ENCODE measurements at regions not wholly inside any gene's neighbourhood (a gene's known extent, or its start where the extent isn't known, plus 50 kb on each side); places are given as distances from the start of the nearest gene placed in this dataset.
"Not testable (repeated sequence)": the region's sequence is repeated elsewhere in the genome, so short reads cannot be mapped to it uniquely, and the experiment has no call there.

DNA sequence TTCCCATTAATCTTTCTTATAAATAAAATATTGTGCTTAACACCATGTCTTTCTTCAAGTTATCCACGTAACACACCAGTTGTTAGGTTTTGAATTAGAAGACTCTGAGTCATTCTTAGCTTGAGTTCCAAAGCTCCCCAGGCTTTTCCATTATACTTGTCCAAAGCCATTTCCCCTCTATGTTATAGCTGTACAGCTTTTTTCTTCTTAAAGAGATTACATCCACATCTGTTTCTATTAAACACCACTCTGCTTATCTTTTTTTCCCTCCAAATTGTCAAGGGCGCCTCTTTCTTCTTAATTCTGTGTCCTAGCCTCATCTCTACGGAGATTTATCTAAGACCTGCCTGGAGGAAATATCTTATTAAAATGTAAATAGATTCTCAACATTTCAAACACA is 139.4 kb upstream of the CPHXL start:
- in situ Hi-C loops (cut with HindIII; ENCODE audit: low sequenced_read_pairs): no loop called here
- DNase-seq (ENCODE audit: low read depth): no peak
- no peak overlapping the region for H3K4me3 ChIP-seq (ENCODE audit: low read depth, low read length)
- TF ChIP-seq, protein P1, sequence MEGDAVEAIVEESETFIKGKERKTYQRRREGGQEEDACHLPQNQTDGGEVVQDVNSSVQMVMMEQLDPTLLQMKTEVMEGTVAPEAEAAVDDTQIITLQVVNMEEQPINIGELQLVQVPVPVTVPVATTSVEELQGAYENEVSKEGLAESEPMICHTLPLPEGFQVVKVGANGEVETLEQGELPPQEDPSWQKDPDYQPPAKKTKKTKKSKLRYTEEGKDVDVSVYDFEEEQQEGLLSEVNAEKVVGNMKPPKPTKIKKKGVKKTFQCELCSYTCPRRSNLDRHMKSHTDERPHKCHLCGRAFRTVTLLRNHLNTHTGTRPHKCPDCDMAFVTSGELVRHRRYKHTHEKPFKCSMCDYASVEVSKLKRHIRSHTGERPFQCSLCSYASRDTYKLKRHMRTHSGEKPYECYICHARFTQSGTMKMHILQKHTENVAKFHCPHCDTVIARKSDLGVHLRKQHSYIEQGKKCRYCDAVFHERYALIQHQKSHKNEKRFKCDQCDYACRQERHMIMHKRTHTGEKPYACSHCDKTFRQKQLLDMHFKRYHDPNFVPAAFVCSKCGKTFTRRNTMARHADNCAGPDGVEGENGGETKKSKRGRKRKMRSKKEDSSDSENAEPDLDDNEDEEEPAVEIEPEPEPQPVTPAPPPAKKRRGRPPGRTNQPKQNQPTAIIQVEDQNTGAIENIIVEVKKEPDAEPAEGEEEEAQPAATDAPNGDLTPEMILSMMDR (IDR thresholded peaks at IDR 0.05; ENCODE audit: low read depth, low read length, missing control alignments): no peak

DNA sequence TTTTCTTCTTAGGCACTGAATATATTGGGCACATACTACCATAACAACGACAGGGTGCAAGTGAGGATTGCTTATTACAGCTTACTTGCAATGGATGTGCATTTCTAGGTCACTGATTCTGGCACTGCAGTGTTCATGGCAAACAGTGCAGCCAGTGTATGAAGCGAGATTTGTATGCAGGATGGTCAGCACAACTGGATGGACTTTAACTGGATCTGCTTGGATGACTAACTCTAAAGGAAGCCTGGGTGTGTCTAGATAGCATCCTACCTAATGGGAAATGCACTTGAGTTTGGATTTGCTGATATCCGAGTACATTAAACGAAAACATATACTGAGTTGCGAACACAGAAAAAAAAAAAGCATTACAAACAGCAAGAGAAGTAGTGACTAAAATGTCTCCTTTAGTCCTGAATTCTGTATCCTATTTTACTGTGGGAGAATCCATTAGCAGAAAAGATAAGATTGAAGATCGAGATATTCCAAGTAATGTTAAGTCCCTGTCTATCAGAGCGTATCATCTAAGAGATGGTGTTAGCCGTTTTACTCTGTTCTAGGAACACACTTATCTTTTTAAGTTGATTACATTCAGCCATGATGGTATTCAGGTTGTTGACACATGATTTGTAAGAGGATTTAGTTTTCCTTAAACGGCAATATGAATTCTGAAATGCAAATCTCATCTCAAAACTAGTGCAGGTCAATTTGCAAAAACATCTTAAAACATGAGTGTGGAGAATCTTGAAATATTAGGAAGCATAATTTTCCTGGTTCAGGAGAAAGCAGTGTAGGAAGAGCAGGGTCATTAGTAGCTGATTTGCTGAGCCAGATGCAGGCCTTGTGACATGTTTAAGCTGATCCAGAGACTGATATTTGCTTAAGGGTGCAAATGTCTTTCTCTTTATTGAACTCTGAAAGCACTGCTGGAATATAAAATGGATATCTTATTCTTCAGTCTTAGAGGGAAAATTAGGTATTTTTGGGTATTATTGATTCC is 142.6 kb upstream of the CPHXL start:
- no peak overlapping the region for H3K4me3 ChIP-seq (ENCODE audit: low read depth, low read length)
- TF ChIP-seq, protein P1 (IDR thresholded peaks at IDR 0.05; ENCODE audit: low read depth, low read length, missing control alignments): no peak
- DNase-seq (ENCODE audit: low read depth): no peak
- in situ Hi-C loops (cut with HindIII; ENCODE audit: low sequenced_read_pairs): no loop called here

DNA sequence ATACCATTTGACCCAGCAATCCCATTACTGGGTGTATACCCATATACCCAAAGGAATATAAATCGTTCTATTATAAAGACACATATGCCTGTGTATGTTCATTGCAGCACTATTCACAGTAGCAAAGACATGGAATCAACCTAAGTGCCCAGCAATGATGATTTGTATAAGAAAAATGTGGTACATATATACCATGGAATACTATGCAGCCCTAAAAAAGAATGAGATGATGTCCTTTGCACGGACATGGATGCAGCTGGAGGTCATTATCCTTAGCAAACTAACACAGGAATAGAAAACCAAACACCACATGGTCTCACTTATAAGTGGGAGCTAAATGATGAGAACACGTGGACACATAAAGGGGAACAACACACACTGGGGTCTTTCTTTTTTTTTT is 155.0 kb upstream of the CPHXL start:
- DNase-seq (ENCODE audit: low read depth); in situ Hi-C loops (cut with HindIII; ENCODE audit: low sequenced_read_pairs); H3K4me3 ChIP-seq (ENCODE audit: low read depth, low read length): not testable (repeated sequence)

DNA sequence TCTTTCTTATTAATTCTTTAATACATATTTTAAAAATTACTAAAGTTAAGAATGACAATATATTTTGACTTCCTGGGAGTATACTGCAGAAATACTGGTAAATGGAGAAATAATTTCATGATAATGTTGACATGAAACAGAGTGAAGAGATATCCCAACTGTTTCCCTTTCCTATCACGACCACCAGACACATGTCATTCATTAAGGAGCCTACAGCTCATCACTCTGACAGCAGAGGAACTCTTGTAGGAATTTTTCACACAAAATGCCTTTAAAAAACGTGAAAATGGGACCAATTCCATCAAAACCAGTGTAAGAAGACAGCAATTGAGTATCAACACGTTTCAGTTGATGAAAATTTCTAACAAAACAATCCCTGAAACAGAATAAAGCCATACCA is 172.9 kb upstream of the CPHXL start:
- no peak overlapping the region for H3K4me3 ChIP-seq (ENCODE audit: low read depth, low read length)
- TF ChIP-seq, protein P1 (IDR thresholded peaks at IDR 0.05; ENCODE audit: low read depth, low read length, missing control alignments): no peak
- DNase-seq (ENCODE audit: low read depth): no peak
- in situ Hi-C loops (cut with HindIII; ENCODE audit: low sequenced_read_pairs): no loop called here

DNA sequence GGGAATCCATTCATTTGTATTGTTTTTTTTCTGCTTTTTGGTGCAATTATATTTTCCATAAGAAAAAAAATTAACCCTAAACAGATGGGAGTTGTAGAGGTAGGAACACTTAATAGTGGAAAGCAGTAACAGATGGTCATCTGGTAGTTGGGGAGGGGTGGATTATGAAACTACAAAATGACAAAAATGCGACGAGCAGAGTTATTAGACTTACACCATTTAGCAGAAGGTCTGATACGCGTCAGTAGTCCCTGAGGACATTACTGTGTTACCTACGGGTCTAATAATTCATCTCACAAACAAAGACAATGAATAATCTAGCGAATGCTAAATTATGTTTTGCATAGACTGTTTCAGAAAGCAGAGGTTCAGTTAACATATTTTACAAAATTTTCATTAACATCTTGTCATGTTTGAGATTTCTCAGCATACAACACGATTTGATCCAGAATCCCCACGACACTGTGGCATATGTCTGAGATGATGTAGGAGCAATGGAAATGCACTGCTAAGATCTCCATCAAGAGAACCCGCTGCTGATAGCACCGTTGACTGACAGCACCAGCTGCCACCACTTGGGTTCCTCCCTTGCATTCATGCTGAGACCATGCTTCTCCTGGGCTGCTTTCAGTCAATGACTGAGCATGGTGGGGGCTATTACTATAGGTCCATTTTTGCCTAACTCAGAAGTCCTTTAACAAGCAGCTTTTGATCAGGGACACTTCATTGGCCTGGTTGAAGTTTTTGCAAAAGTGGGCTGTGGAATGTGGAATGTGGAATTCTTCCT is 182.2 kb upstream of the CPHXL start:
- no peak for DNase-seq (ENCODE audit: low read depth)
- TF ChIP-seq, protein P1 (IDR thresholded peaks at IDR 0.05; ENCODE audit: low read depth, low read length, missing control alignments): no peak
- in situ Hi-C loops (cut with HindIII; ENCODE audit: low sequenced_read_pairs): no loop called here
- H3K4me3 ChIP-seq (ENCODE audit: low read depth, low read length): no peak overlapping the region

DNA sequence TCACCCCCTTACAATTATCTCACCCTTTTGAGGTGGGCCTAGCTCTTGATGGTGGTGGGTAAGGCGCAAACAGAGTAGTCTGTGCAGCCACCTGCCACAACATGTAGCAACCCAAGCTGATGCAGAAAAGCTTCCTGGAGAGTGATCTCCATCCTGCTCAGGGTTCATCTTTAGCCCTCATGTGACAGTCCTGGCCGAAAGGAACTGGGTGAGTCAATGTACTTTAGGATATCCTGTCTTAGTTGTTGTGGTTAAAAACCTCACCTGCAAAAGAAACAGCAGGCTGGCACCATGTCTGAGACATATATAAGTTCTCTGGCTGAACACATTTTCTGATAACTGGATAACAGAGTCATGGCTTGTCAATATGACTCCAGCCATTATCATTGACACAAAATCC is 183.5 kb upstream of the CPHXL start:
- in situ Hi-C loops (cut with HindIII; ENCODE audit: low sequenced_read_pairs): no loop called here
- TF ChIP-seq, protein P1 (IDR thresholded peaks at IDR 0.05; ENCODE audit: low read depth, low read length, missing control alignments): no peak
- no peak overlapping the region for H3K4me3 ChIP-seq (ENCODE audit: low read depth, low read length)
- DNase-seq (ENCODE audit: low read depth): no peak
